ENCODE measurements at regions not wholly inside any gene's neighbourhood (a gene's known extent, or its start where the extent isn't known, plus 50 kb on each side); places are given as distances from the start of the nearest gene placed in this dataset.

DNA sequence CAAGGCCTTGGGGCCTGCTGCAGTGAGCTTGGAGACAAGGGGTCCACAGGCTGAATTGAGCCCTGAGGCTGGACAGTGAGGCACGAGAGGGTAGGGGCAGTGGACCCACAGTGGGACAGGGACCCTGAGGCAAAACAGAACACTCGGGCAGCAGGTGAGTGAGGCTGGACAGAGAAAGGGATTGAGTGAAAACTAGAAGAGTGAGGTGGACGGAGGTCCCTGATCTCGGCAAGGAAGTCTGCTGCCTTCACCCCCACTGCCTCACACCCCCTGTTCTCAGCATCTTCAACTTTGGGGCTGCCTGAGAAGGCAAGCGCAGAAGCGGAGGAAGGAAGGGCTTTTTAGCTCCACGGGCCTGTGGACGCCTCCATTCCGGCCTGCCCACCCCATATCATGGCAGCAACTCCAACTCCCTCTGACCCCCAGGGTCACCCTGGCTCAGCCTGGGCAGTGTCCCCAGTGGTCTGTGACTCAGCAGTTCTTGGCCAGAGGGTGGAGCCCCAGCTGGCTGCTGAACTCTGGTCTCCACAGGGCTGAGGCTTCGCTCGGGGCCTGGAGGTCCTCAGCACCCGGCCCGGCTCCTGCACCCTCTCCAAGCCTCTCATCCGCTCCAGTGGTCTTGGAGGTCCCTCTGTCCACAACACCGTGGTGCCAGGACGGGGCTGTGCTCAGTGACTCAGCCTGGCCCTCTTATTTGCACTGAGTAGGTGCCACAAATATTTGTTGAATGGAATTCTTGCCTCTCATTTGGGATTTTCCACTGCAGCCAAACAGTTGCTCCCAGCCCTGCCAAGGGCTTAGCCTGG lies 60.0 kb upstream of the EPS8L3 start:
- TF ChIP-seq CTCF (conservative IDR thresholded peaks at IDR 0.05), result no peak
- TF ChIP-seq EZH2 (IDR thresholded peaks at IDR 0.05; ENCODE audit: low read depth), result no peak

Measured in PC-9 (cell line).